Neuronal stem cell (in vitro differentiated cells): ENCODE measurements at regions not wholly inside any gene's neighbourhood (a gene's known extent, or its start where the extent isn't known, plus 50 kb on each side); places are given as distances from the start of the nearest gene placed in this dataset.

ENCODE experiments used
- DNase-seq: peaks from one replicate; pipeline ENCODE4 v3.0.0-alpha.2; 2013; ENCODE audit warnings: low spot score
- H2AFZ ChIP-seq: one replicate; pipeline ENCODE4 v1.6.1; 2013; ENCODE audit warnings: mild to moderate bottlenecking, low read length, inconsistent platforms
- H2AK5ac ChIP-seq: 2 replicates; pipeline ENCODE4 v1.6.1; 2013; ENCODE audit warnings: low read depth, mild to moderate bottlenecking, inconsistent platforms, low read length, moderate library complexity, mixed read lengths
- H2BK120ac ChIP-seq: 2 replicates; pipeline ENCODE4 v1.6.1; 2013; ENCODE audit warnings: low read depth, mild to moderate bottlenecking, inconsistent platforms, low read length, moderate library complexity, mixed read lengths
- H2BK12ac ChIP-seq: one replicate; pipeline ENCODE4 v1.6.1; 2013; ENCODE audit warnings: low read length, inconsistent platforms
- H2BK15ac ChIP-seq: 2 replicates; pipeline ENCODE4 v1.6.1; 2013; ENCODE audit warnings: mild to moderate bottlenecking, low read length, inconsistent platforms, mixed read lengths
- H2BK5ac ChIP-seq: one replicate; pipeline ENCODE4 v1.6.1; 2013; ENCODE audit warnings: inconsistent platforms, mild to moderate bottlenecking, low read length, moderate library complexity
- H3K14ac ChIP-seq: one replicate; pipeline ENCODE4 v1.6.1; 2013; ENCODE audit warnings: low read length, inconsistent platforms
- H3K18ac ChIP-seq: 2 replicates; pipeline ENCODE4 v1.6.1; 2013; ENCODE audit warnings: low read length, inconsistent platforms
- H3K23ac ChIP-seq: 2 replicates; pipeline ENCODE4 v1.6.1; 2013; ENCODE audit warnings: low read depth, mild to moderate bottlenecking, mixed read lengths, low read length, inconsistent platforms; ENCODE audit not compliant: poor library complexity
- H3K27ac ChIP-seq: replicated peaks from 3 replicates; pipeline ENCODE4 v1.5.1; 2013; ENCODE audit warnings: low read length, inconsistent platforms
- H3K27me3 ChIP-seq, 3 experiments: 2 replicates each; pipeline ENCODE4 v1.6.1; 2013; ENCODE audit warnings: low read length in 3 of 3, mild to moderate bottlenecking in 2 of 3, inconsistent platforms in 1 of 3, low read depth in 1 of 3, mixed read lengths in 1 of 3, moderate library complexity in 1 of 3; ENCODE audit not compliant: control insufficient read depth in 3 of 3, insufficient read depth in 3 of 3
- H3K36me3 ChIP-seq, 2 donors: replicated peaks in 1 of 2; 2 replicates each; pipeline ENCODE4 v1.6.1; 2013; ENCODE audit warnings: low read length in 2 of 2; ENCODE audit not compliant: control insufficient read depth in 2 of 2, insufficient read depth in 2 of 2
- H3K4ac ChIP-seq: 2 replicates; pipeline ENCODE4 v1.6.1; 2013; ENCODE audit warnings: inconsistent platforms, mild to moderate bottlenecking, low read length, moderate library complexity
- H3K4me1 ChIP-seq, 2 donors: 1 replicate in 1 of 2; 2 replicates in 1 of 2; pipeline ENCODE4 v1.6.1; 2013; ENCODE audit warnings: low read length in 2 of 2, low read depth in 1 of 2; ENCODE audit not compliant: control insufficient read depth in 2 of 2, insufficient read depth in 1 of 2
- H3K4me2 ChIP-seq: one replicate; pipeline ENCODE4 v1.6.1; 2013; ENCODE audit warnings: mild to moderate bottlenecking, low read length, inconsistent platforms; ENCODE audit not compliant: insufficient read depth, poor library complexity, severe bottlenecking
- H3K4me3 ChIP-seq, 2 donors: 2 replicates each; pipeline ENCODE4 v1.5.1; 2013; ENCODE audit warnings: low read length in 2 of 2, mild to moderate bottlenecking in 2 of 2, inconsistent platforms in 1 of 2, moderate library complexity in 1 of 2
- H3K79me1 ChIP-seq: one replicate; pipeline ENCODE4 v1.6.1; 2013; ENCODE audit warnings: low read depth, mild to moderate bottlenecking, inconsistent platforms, low read length, moderate library complexity
- H3K9ac ChIP-seq: one replicate; pipeline ENCODE4 v1.6.1; 2013; ENCODE audit warnings: mild to moderate bottlenecking, low read depth, low read length, inconsistent platforms; ENCODE audit not compliant: poor library complexity
- H3K9me3 ChIP-seq, 2 donors: replicated peaks in 1 of 2; 2 replicates each; pipeline versions ENCODE3 to v1.6.1; 2013; ENCODE audit warnings: low read length in 2 of 2, mild to moderate bottlenecking in 2 of 2, inconsistent platforms in 1 of 2, low read depth in 1 of 2, mixed read lengths in 1 of 2, moderate library complexity in 1 of 2; ENCODE audit not compliant: control insufficient read depth in 2 of 2, insufficient read depth in 1 of 2
- H4K8ac ChIP-seq: one replicate; pipeline ENCODE4 v1.6.1; 2013; ENCODE audit warnings: low read depth, mild to moderate bottlenecking, inconsistent platforms, low read length, moderate library complexity
- H4K91ac ChIP-seq: one replicate; pipeline ENCODE4 v1.6.1; 2013; ENCODE audit warnings: low read length, low read depth, mild to moderate bottlenecking, inconsistent platforms; ENCODE audit not compliant: poor library complexity
- WGBS, 2 donors: extraction: QIAGEN DNeasy Blood & Tissue Kit; methylation state at CpG; one replicate each; pipeline ENCODE4 v1.1.7; 2013; ENCODE audit warnings: missing lambda C conversion rate in 2 of 2, mixed read lengths in 1 of 2; ENCODE audit not compliant: insufficient read length in 2 of 2, insufficient replicate concordance in 1 of 2; ENCODE audit errors: extremely low coverage in 2 of 2; 5-methylcytosine and 5-hydroxymethylcytosine counted together

GRCh38 chrX:69228732-69229131, 63.5 kb upstream of the PJA1 start:
- Histone ChIP-seq H3K27ac (no peak overlapping the region), H3K36me3 (no peaks in the 10 kb centered on the region), H3K14ac (no peak overlapping the region), H3K9me3 (no peaks in the 10 kb centered on the region), H3K79me1 (no peaks in the 10 kb centered on the region), H2AFZ (no peak overlapping the region), H3K27me3 (peaks cover 0 to 12% (median 0%) of the 10 kb centered on the region in 3 experiments), H4K91ac (no peak overlapping the region), H2BK120ac (no peak overlapping the region), H3K18ac (no peak overlapping the region), H3K4me2 (no peak overlapping the region), H3K4me1 (peaks cover 2 to 3% of the 10 kb centered on the region in 2 donors), H2BK12ac (no peak overlapping the region), H3K4me3 (no peak overlapping the region), H3K9ac (no peak overlapping the region), H2AK5ac (no peak overlapping the region), H3K4ac (no peak overlapping the region), H2BK15ac (no peak overlapping the region), H3K23ac (no peak overlapping the region), H4K8ac (no peak overlapping the region), H2BK5ac (no peak overlapping the region)
- WGBS, 2 donors = no CpG with 5 or more reads among the region's 4 CpGs
- DNase-seq = no peak

GRCh38 chrX:69226459-69227158, 61.4 kb upstream of the PJA1 start:
- H3K4me2 ChIP-seq = no peak overlapping the region
- WGBS, 2 donors = no CpG with 5 or more reads among the region's 9 CpGs
- no peak overlapping the region for H2BK120ac ChIP-seq
- H3K23ac ChIP-seq = no peak overlapping the region
- H3K14ac ChIP-seq = no peak overlapping the region
- no peak overlapping the region for H3K27ac ChIP-seq
- H3K27me3 ChIP-seq = peaks cover 0 to 6% (median 0%) of the 10 kb centered on the region in 3 experiments
- H2BK15ac ChIP-seq = peak overlapping the region; percentile 71
- H2AFZ ChIP-seq = no peak overlapping the region
- no peak overlapping the region for H3K4ac ChIP-seq
- peak overlapping the region; percentile 66 for H2BK5ac ChIP-seq
- no peak overlapping the region for H2AK5ac ChIP-seq
- H3K36me3 ChIP-seq = no peaks in the 10 kb centered on the region
- H3K9me3 ChIP-seq = no peaks in the 10 kb centered on the region
- no peak overlapping the region for H4K91ac ChIP-seq
- DNase-seq = no peak
- no peak overlapping the region for H3K18ac ChIP-seq
- peaks cover 8 to 20% of the 10 kb centered on the region in 2 donors for H3K4me1 ChIP-seq
- no peaks in the 10 kb centered on the region for H3K79me1 ChIP-seq
- H2BK12ac ChIP-seq = no peak overlapping the region
- no peak overlapping the region for H3K9ac ChIP-seq
- no peak overlapping the region for H4K8ac ChIP-seq
- no peak overlapping the region for H3K4me3 ChIP-seq

GRCh38 chrX:69222103-69223090, 57.1 kb upstream of the PJA1 start:
- Histone ChIP-seq H4K8ac (no peak overlapping the region), H3K18ac (peak overlapping the region; percentile 83), H3K36me3 (no peaks in the 10 kb centered on the region), H4K91ac (no peak overlapping the region), H2BK120ac (no peak overlapping the region), H2AK5ac (no peak overlapping the region), H3K4me3 (peak overlapping the region in 1 of 2 donors; percentile 8), H3K14ac (no peak overlapping the region), H3K9ac (no peak overlapping the region), H2BK5ac (no peak overlapping the region), H3K4me1 (peaks cover 8 to 20% of the 10 kb centered on the region in 2 donors), H3K4me2 (peak overlapping the region; percentile 37), H3K23ac (no peak overlapping the region), H3K4ac (no peak overlapping the region), H3K27me3 (peaks cover 0 to 5% (median 0%) of the 10 kb centered on the region in 3 experiments), H3K9me3 (no peaks in the 10 kb centered on the region), H2AFZ (peak overlapping the region; percentile 80), H3K27ac (peak overlapping the region; percentile 83), H2BK12ac (no peak overlapping the region), H2BK15ac (no peak overlapping the region), H3K79me1 (no peaks in the 10 kb centered on the region)
- DNase-seq = peak; percentile 88
- WGBS, 2 donors = no CpG with 5 or more reads among the region's 12 CpGs
